Stomach smooth muscle (tissue), 2 donors: ENCODE measurements at regions not wholly inside any gene's neighbourhood (a gene's known extent, or its start where the extent isn't known, plus 50 kb on each side); places are given as distances from the start of the nearest gene placed in this dataset.
A peak's percentile ranks its signal among the peaks of the same experiment; 100 is the strongest.

Source experiments
- H3K27ac ChIP-seq: one replicate; pipeline ENCODE4 v1.7.0; 2013; ENCODE audit warnings: mild to moderate bottlenecking, low read length, inconsistent platforms
- H3K27me3 ChIP-seq, 2 donors: one replicate each; pipeline ENCODE4 v1.7.0; 2013; ENCODE audit warnings: low read length in 2 of 2; ENCODE audit not compliant: insufficient read depth in 2 of 2, control insufficient read depth in 1 of 2
- H3K36me3 ChIP-seq, 2 donors: one replicate each; pipeline ENCODE4 v1.7.0; 2013; ENCODE audit warnings: low read length in 2 of 2; ENCODE audit not compliant: control insufficient read depth in 2 of 2, insufficient read depth in 2 of 2
- H3K4me1 ChIP-seq: one replicate; pipeline ENCODE4 v1.7.0; 2013; ENCODE audit warnings: low read length; ENCODE audit not compliant: control insufficient read depth, insufficient read depth
- H3K4me3 ChIP-seq, 2 donors: one replicate each; pipeline ENCODE4 v1.7.0; 2013; ENCODE audit warnings: low read length in 2 of 2
- H3K9ac ChIP-seq, 2 donors: one replicate each; pipeline ENCODE4 v1.7.0; 2013; ENCODE audit warnings: low read length in 2 of 2, mild to moderate bottlenecking in 1 of 2
- H3K9me3 ChIP-seq, 2 donors: one replicate each; pipeline ENCODE4 v1.7.0; 2013; ENCODE audit warnings: low read length in 2 of 2; ENCODE audit not compliant: control insufficient read depth in 2 of 2
- donor health status: healthy.
- donor health status: Pancreatic carcinoma.

DNA sequence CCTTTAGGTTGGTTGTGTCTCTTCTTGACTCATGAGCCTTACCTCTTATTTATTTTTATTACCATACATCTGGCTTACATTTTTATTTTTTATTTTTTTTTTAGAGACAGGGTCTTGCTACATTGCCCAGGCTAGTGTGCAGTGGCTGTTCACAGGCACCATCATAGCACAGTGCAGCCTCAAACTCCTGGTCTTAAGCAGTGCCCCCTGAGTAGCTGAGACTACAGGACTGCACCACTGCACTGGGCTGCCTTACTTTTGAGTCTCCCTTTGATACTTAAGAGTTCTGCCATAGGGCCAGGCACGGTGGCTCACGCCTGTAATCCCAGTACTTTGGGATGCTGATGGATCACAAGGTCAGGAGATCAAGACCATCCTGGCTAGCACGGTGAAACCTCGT is 76.4 kb upstream of the MACF1 start:
- Histone ChIP-seq H3K4me1 (peaks cover 41% of the 10 kb centered on the region), H3K4me3 (no peak overlapping the region), H3K9ac (no peak overlapping the region), H3K36me3 (peaks cover 4 to 6% of the 10 kb centered on the region in 2 donors), H3K27ac (no peak overlapping the region), H3K27me3 (no peaks in the 10 kb centered on the region), H3K9me3 (no peaks in the 10 kb centered on the region)

DNA sequence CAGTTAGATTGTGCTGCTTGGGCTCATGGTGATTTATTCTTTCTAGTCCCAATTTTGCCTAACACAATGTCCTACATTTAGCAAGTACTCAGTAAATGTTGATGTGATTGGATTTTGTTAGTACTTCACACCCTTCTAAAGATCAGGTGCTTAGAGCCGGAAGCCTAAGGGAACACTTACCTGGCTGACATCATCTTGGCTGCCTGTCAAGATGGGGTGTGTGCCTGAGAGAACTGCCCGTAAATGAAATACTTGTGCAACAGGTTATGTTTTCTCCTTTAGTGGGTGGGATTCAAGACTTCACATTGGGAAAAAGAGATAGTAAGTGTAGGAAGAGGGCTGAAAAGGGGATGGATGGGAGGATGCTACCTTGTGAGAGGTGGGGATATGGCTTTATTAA is 75.5 kb upstream of the MACF1 start:
- peaks cover 43% of the 10 kb centered on the region for H3K4me1 ChIP-seq
- H3K27me3 ChIP-seq: no peaks in the 10 kb centered on the region
- no peak overlapping the region for H3K9ac ChIP-seq
- peak overlapping the region; percentile 46 for H3K27ac ChIP-seq
- H3K36me3 ChIP-seq: peaks cover 4 to 6% of the 10 kb centered on the region in 2 donors
- no peak overlapping the region for H3K4me3 ChIP-seq
- no peaks in the 10 kb centered on the region for H3K9me3 ChIP-seq

DNA sequence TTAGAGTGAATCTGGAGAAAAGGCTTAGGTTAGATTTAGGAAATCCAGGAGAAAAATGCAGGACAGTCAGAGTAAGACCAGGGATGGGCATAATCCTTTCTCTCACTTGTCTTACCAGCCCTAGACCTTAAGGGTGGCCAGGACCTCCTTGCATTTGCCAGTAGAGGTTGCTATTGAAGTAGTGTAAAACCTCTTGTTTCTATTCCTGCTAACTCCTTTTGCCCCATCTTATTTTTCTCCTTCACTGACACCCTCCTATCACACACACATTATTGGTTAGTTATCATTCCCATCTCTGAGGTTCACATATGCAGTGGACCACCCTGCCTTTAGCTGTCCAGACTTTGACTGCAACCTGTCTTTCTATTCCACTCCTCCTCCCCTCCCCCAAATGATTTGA is 75.0 kb upstream of the MACF1 start:
- H3K9me3 ChIP-seq: no peaks in the 10 kb centered on the region
- H3K27me3 ChIP-seq: no peaks in the 10 kb centered on the region
- H3K9ac ChIP-seq: peak overlapping the region in 1 of 2 donors; percentile 17
- peaks cover 43% of the 10 kb centered on the region for H3K4me1 ChIP-seq
- peak overlapping the region; percentile 46 for H3K27ac ChIP-seq
- H3K36me3 ChIP-seq: peaks cover 4% of the 10 kb centered on the region in 2 donors
- H3K4me3 ChIP-seq: no peak overlapping the region

DNA sequence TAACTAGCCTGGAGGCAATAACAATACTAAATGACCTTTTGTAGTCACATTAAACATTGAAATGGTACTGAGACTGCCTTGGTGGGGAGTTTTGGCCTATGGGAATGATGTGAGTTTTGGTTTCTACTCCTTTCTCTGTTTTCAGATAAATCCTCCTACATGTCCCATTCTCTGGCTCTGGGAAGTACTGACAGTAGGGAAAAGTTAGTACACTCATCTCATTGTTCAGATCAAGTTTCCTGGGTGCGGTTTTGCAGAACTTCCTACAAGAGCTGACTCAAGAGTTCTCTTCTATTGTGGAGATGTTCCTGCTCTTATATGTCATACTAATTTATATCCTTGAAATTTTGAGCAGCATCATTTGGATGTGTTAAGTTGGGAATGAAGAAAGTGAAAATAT is 74.2 kb upstream of the MACF1 start:
- H3K9ac ChIP-seq: peak overlapping the region in 1 of 2 donors; percentile 17
- H3K27ac ChIP-seq: peak overlapping the region; percentile 46

DNA sequence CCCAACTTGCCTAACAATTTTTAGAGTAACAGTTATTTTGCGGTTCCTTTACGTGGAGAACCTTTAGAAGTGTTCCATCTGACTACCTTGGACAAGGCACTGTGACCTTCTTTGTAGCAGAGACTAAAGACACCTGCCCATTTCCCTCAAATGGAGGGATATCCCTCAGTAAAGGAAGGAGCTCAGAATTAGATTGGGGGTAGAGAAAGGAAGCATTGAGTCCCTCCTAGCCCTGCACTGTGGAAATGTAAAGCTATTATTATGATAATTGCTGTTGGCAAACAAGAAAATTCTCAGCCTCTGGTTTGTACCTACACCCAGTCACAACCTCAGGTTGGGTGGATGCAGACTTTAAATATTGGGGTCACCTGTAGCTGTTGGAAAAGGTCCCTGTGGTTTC is 72.6 kb upstream of the MACF1 start:
- H3K36me3 ChIP-seq: no peaks in the 10 kb centered on the region
- peaks cover 44% of the 10 kb centered on the region for H3K4me1 ChIP-seq
- H3K27me3 ChIP-seq: no peaks in the 10 kb centered on the region
- no peak overlapping the region for H3K27ac ChIP-seq
- H3K9me3 ChIP-seq: no peaks in the 10 kb centered on the region
- H3K4me3 ChIP-seq: no peak overlapping the region
- no peak overlapping the region for H3K9ac ChIP-seq

More for the DNA sequence above, 74.2 kb upstream of the MACF1 start:
- Histone ChIP-seq H3K27me3 (no peaks in the 10 kb centered on the region), H3K4me1 (peaks cover 43% of the 10 kb centered on the region), H3K4me3 (no peak overlapping the region), H3K36me3 (peaks cover 4% of the 10 kb centered on the region in 2 donors), H3K9me3 (no peaks in the 10 kb centered on the region)

- no peaks in the 10 kb centered on the region for H3K9me3 ChIP-seq
- no peaks in the 10 kb centered on the region for H3K27me3 ChIP-seq
- peaks cover 37% of the 10 kb centered on the region for H3K4me1 ChIP-seq
- H3K4me3 ChIP-seq: peak overlapping the region in 1 of 2 donors; percentile 23
- peak overlapping the region in 1 of 2 donors; percentile 29 for H3K9ac ChIP-seq
- H3K27ac ChIP-seq: peak overlapping the region; percentile 70
- H3K36me3 ChIP-seq: no peaks in the 10 kb centered on the region
Observed at GRCh38 chr1:39132505-39133339, 71.8 kb upstream of the MACF1 start.

- H3K4me1 ChIP-seq: peaks cover 37% of the 10 kb centered on the region
- H3K27ac ChIP-seq: peak overlapping the region; percentile 70
- H3K27me3 ChIP-seq: no peaks in the 10 kb centered on the region
- H3K36me3 ChIP-seq: no peaks in the 10 kb centered on the region
- H3K9ac ChIP-seq: peak overlapping the region in 1 of 2 donors; percentile 29
- no peak overlapping the region for H3K4me3 ChIP-seq
- H3K9me3 ChIP-seq: no peaks in the 10 kb centered on the region
Observed at GRCh38 chr1:39133340-39133684, 71.2 kb upstream of the MACF1 start.

DNA sequence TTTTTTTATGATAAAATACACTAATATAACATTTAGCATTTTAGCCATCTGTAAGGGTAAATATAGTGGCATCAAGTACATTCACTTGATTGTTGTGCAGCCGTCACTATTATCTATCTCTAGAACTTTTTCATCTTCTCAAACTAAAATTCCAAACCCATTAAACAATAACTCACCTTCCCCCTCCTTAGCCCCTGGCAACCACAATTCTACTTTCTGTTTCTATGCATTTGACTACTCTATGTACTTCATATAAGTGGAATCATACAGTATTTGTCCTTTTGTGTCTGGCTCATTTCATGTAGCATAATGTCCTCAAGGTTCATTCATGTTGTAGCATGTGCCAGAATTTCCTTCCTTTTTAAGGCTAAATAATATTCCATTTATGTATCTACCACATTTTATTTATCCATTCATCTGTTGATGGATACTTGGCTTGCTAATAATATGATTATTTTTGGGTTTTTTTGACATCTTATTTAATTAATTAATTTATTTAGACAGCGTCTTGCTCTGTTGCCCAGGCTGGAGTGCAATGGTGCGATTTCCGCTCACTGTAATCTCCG is 69.6 kb upstream of the MACF1 start:
- Histone ChIP-seq H3K4me1 (peaks cover 36% of the 10 kb centered on the region), H3K27me3 (no peaks in the 10 kb centered on the region), H3K27ac (no peak overlapping the region), H3K36me3 (no peaks in the 10 kb centered on the region), H3K9me3 (no peaks in the 10 kb centered on the region), H3K9ac (no peak overlapping the region), H3K4me3 (no peak overlapping the region)

DNA sequence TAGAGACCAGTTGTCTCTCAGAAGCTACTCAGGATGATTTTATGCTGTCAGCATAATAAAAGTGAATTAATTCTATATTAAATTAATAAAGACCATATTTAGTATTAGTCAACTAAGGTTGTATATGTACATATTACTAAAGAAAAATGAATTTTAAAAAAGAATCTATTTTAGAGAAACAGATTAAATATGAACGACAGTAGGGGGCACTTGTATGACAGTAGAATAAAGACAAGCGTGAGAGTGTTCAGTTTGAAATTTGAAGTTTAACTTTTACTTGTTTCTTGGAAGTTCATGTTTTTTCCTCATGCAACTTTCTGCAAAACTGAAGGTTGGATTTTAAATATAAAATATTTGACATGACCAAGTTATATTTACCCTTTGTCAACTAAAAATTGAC is 67.9 kb upstream of the MACF1 start:
- Histone ChIP-seq H3K27me3 (no peaks in the 10 kb centered on the region), H3K27ac (no peak overlapping the region), H3K36me3 (no peaks in the 10 kb centered on the region), H3K9ac (no peak overlapping the region), H3K4me1 (peaks cover 32% of the 10 kb centered on the region), H3K9me3 (no peaks in the 10 kb centered on the region), H3K4me3 (no peak overlapping the region)

DNA sequence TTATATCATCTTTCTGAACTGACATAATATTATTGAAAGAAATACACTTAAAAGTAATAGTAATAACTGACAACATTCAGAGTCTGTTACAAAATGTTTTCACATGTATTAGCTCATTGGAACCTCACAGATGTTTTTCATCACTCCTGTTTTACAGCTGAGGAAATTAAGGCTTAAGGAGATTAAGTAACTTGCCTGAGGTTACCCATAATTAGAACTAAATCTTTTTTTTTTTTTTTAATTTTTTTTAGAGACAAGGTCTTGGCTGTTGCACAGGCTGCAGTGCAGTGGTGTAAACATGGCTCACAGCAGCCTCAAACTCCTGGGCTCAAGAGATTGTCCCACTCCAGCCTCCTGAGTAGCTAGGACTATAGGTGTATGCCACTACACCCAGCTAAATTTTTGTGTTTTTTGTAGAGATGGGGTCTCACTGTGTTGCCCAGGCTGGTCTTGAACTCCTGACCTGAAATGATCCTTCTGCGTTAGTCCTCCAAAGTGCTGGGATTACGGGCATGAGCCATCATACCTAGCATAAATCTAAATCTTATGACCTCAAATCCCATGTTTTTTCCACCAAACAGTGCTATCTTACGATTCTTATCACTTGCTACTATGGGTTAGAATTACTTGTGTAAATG is 64.7 kb upstream of the MACF1 start:
- Histone ChIP-seq H3K9ac (no peak overlapping the region), H3K36me3 (no peaks in the 10 kb centered on the region), H3K27me3 (no peaks in the 10 kb centered on the region), H3K27ac (no peak overlapping the region), H3K4me1 (peaks cover 39% of the 10 kb centered on the region), H3K9me3 (no peaks in the 10 kb centered on the region), H3K4me3 (no peak overlapping the region)

- Histone ChIP-seq H3K27ac (peak overlapping the region; percentile 74), H3K4me3 (no peak overlapping the region), H3K9ac (peak overlapping the region in 1 of 2 donors; percentile 5), H3K36me3 (no peaks in the 10 kb centered on the region), H3K27me3 (no peaks in the 10 kb centered on the region), H3K4me1 (peaks cover 46% of the 10 kb centered on the region), H3K9me3 (no peaks in the 10 kb centered on the region)
Observed at GRCh38 chr1:39141925-39142324, 62.6 kb upstream of the MACF1 start.
